Right renal pelvis (tissue), 4 donors: ENCODE measurements at regions not wholly inside any gene's neighbourhood (a gene's known extent, or its start where the extent isn't known, plus 50 kb on each side); places are given as distances from the start of the nearest gene placed in this dataset.
A peak's percentile ranks its signal among the peaks of the same experiment; 100 is the strongest.
"Not testable (repeated sequence)": the region's sequence is repeated elsewhere in the genome, so short reads cannot be mapped to it uniquely, and the experiment has no call there.

Source experiments
- DNase-seq, 4 donors: peaks; one replicate each; pipeline ENCODE4 v3.0.0-alpha.2; 2013; ENCODE audit warnings: low read depth in 4 of 4, low spot score in 3 of 4, missing footprints in 1 of 4

DNA sequence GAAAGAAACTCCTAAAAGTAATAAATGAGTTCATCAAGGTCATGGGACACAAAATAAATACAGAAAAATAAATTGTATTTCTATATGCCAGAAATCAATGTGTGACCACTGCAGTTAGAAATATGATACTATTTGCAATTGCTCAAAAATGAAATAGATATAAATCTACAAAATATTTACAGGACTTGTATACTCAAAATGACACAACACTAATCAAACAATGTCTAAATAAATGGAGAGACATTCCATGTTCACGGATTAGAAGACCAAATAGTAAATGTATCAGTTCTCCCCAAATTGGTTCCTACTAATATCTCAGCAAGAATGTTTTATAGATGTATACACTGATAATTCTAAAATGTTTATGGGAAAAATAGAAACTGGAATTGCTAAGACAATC, 345.3 kb downstream of the NR2F1-AS1 start:
- no peak for DNase-seq

DNA sequence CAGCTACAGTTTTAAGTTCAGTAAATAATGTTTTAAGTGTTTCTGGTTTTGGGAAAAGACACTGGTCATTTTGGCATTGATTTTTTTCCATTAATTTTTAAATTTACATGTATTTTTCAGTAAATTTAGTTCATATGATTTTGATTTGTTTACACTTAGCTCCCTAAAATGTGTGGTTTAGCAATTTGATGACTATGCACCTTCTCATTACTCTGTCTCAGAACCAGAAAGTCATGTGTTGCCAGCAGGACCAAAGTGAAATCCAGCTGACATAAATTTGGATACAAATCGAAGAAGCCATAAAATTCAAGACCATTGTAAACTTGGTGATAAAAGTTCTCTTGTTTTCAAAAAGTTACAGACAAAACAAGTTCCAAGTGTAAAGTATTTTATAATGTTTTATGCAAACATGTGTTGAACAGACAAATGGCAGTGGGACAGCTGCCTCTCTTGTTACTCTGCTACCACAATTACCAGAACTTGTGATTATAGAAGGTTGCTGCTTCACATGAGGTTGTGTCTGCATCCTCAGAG, 354.8 kb downstream of the NR2F1-AS1 start:
- no peak for DNase-seq

DNA sequence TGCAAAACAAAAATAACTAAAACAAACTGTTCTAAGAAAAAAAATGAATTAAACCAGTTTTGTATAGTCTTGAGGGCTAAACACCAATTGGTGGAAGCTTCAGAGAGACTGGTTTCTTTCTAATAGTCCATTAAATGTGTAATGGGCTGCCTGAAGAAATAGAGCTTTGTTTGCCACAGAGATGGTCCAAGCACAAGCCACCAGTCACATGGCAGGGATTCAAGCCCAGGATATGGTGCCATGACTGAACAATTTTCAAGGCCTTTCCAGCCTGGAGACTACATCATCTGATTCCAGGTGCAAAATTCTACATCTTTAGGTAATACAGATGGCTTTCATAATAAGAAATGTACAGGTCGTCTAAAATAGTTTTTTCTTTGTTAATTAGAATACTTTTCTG, 355.3 kb downstream of the NR2F1-AS1 start:
- DNase-seq, result no peak

GRCh38 chr5:93224624-93225023, 356.4 kb downstream of the NR2F1-AS1 start:
- no peak for DNase-seq

- no peak for DNase-seq
Observed at GRCh38 chr5:93221773-93222172, 359.2 kb downstream of the NR2F1-AS1 start.

DNA sequence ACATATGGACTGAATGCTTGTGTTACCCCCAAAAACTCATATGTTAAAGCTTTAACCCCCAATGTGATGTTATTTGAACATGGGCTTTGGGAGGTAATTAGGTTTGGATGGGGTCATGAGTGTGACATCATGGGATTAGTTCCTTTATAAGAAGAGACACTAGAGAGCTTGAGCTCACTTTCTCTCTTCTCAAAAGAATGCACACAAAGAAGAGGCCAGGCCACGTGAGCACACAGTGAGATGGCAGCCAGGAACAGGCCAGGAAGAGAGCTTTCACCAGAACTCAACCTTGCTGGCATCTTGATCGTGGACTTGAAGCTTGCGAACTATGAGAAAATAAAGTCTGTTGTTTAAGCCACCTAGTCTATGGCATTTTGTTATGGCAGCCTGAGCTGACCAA, 360.6 kb downstream of the NR2F1-AS1 start:
- no peak for DNase-seq

DNA sequence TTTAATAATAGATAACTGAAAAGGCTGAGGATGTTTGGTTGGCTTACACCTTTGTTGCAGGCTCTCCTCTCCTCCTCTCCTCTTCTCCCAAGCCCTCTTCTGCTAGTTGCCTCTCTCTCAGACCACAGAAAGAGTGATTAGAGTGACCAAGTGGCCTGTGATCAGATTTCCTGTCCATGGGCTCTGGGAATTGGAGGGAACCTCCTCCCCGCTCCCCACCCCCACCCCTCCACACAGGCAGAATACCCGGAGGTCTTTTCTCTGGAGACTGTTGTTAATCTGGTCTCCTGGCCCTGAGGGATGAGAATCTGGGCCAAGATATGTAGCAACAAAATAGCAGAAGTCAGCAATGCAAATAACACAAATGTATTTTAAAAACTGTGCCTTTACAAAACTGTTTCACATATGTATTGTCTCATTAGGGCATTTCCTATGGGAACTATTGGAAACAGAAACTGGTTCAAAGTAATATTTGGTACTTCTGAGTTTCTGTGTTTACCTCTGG, 361.3 kb downstream of the NR2F1-AS1 start:
- no peak for DNase-seq

DNA sequence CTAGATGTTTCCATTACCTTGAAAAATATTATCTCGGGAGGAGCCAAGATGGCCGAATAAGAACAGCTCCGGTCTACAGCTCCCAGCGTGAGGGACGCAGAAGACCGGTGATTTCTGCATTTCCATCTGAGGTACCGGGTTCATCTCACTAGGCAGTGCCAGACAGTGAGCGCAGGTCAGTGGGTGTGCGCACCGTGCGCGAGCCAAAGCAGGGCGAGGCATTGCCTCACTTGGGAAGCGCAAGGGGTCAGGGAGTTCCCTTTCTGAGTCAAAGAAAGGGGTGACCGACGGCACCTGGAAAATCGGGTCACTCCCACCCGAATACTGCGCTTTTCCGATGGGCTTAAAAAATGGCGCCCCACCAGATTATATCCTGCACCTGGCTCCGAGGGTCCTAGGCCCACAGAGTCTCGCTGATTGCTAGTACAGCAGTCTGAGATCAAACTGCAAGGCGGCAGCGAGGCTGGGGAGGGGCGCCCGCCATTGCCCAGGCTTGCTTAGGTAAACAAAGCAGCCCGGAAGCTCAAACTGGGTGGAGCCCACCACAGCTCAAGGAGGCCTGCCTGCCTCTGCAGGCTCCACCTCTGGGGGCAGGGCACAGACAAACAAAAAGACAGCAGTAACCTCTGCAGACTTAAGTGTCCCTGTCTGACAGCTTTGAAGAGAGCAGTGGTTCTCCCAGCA, 367.8 kb downstream of the NR2F1-AS1 start:
- DNase-seq, result not testable (repeated sequence)

DNA sequence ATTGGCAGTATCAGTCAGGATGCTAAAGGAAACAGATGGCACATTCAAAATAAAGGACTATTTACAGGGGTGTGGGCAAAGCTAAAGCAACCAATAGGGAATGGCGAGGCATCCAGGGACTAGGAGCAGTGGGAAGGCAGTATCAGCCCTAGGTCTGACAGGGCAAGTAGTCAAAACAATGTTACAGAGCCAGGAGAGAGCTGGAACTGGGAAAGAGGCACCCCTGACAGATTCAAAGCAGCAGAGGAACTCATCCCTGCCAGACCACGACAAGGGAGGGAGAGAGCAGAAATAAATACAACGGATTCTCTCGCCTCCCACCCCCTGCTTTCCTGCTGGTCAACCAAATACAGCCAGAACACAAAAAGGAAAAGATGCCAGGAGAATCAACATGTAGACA, 371.5 kb downstream of the NR2F1-AS1 start:
- no peak for DNase-seq

DNA sequence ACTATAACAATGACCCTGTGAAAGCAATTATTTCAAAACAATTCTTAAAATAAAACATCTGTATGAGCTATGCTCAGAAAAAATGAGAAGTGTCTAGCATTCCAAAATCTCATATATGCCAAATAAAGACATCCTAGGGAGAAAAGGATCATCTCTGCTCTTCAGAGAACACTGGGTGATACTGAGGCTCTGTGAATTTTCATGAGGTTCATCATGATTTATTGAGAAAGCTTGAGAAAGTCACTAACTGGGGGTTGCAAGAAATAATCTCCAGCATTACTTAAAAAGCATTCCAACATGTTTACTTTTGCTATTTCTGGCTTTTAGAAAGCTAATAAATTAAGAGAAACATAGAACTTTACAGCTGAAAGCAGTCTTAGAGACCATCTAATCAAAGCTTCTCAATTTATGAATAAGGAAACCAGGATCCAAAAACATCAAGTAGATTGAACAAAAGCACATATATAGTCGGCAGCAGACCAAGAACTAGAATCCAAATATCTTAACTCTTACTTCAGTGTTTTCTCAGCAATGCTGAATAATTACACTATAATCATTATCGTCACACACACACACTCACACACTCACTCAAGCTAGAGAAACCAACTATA, 372.8 kb downstream of the NR2F1-AS1 start:
- peak in 3 of 4 donors; percentile 39 to 72 (median 64) for DNase-seq

- no peak for DNase-seq
Observed at GRCh38 chr5:93206203-93206602, 374.8 kb downstream of the NR2F1-AS1 start.

DNA sequence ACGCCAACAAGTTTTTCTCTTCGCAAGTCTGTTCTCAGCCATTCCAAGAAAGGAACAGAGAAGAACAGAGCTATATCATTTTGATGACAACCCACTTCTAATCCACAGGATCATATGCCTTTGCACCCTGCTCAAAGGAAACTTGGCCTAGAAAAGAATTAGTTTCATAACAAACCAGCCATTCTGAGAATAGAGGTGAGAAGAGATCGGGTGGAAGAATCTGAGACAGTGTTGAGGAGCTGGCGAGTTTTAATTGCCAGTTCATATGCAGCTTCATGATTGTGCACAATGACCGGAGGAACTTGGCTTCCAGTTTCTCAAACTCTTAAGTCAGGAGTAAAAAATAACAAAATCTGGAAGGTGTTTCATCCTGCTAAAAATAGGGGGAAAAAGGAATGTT, 380.0 kb downstream of the NR2F1-AS1 start:
- DNase-seq, result no peak

GRCh38 chr5:93196986-93197385, 384.0 kb downstream of the NR2F1-AS1 start:
- DNase-seq, result no peak

- no peak for DNase-seq
Observed at GRCh38 chr5:93193431-93194347, 387.3 kb downstream of the NR2F1-AS1 start.

- no peak for DNase-seq
Observed at GRCh38 chr5:93192683-93193082, 388.3 kb downstream of the NR2F1-AS1 start.

- DNase-seq, result no peak
Observed at GRCh38 chr5:93192087-93192486, 388.9 kb downstream of the NR2F1-AS1 start.

- no peak for DNase-seq
Observed at GRCh38 chr5:93191035-93191817, 389.8 kb downstream of the NR2F1-AS1 start.

DNA sequence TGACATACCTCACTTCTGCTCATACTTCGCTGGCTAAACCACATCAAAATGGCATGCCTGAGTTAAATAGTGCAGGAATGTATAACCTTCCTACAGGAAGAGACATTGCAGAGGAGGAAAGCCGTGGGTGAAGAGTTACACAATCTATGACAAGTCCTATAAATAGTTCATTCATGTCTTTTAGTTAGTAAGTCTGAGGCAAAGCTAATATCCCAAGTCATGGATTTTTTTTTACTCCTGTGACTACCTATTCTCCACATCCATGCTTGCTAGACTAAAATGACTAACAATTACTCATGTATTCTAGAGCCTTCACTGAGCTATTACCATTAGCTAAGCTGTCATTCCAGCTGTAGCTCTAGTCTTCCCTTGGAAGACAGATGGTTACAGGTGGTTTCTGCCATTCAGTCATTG, 391.3 kb downstream of the NR2F1-AS1 start:
- no peak for DNase-seq

- DNase-seq, result no peak
Observed at GRCh38 chr5:93188876-93189485, 392.0 kb downstream of the NR2F1-AS1 start.
